GM12878 (cell line): ENCODE measurements at regions not wholly inside any gene's neighbourhood (a gene's known extent, or its start where the extent isn't known, plus 50 kb on each side); places are given as distances from the start of the nearest gene placed in this dataset.

Experiments
- MXI1 ChIP-seq: fragments of 150-350 bp; IDR thresholded peaks from 2 replicates; pipeline ENCODE4 v1.6.1; 2011; ENCODE audit warnings: low read depth, mild to moderate bottlenecking, inconsistent platforms, low read length, improper control_type of control experiment
- TF ChIP-seq, protein P1 (sequence below): fragments of 450-650 bp; IDR thresholded peaks from 2 replicates; pipeline ENCODE4 v1.6.1; 2016; ENCODE audit warnings: mild to moderate bottlenecking

- TF ChIP-seq MXI1: no peak
- TF ChIP-seq, protein P1, sequence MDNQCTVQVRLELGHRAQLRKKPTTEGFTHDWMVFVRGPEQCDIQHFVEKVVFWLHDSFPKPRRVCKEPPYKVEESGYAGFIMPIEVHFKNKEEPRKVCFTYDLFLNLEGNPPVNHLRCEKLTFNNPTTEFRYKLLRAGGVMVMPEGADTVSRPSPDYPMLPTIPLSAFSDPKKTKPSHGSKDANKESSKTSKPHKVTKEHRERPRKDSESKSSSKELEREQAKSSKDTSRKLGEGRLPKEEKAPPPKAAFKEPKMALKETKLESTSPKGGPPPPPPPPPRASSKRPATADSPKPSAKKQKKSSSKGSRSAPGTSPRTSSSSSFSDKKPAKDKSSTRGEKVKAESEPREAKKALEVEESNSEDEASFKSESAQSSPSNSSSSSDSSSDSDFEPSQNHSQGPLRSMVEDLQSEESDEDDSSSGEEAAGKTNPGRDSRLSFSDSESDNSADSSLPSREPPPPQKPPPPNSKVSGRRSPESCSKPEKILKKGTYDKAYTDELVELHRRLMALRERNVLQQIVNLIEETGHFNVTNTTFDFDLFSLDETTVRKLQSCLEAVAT: no peak
Observed at GRCh38 chr13:50523307-50523706, 320.2 kb downstream of the DLEU7 start.
